ENCODE measurements at regions not wholly inside any gene's neighbourhood (a gene's known extent, or its start where the extent isn't known, plus 50 kb on each side); places are given as distances from the start of the nearest gene placed in this dataset.

GRCh38 chr4:54945838-54946237 lies 179.6 kb downstream of the KDR start:
- H4K20me1 ChIP-seq (ENCODE audit: insufficient read depth): no peaks in the 10 kb centered on the region
- ChIA-PET RAD21 (ENCODE audit: low non-redundant PET in 1 of 2, low total read pairs in 2 of 2, uncharacterized antibody in 2 of 2, unreplicated experiment in 2 of 2) (interaction anchor here in 1 of 2 experiments (0.5 kb wide), 1 partner anchor 270 kb away, joined by 3 read pairs; no protein-coding TSS in a partner anchor), CTCF (no interaction called here), POLR2A (no interaction called here)
- H2AFZ ChIP-seq (ENCODE audit: low read depth, low read length, poor library complexity, severe bottlenecking): no peak overlapping the region
- ATAC-seq: peak; percentile 42; the same call in 1 of the 2 replicates
- H3K27ac ChIP-seq (ENCODE audit: low read depth, low read length): no peak overlapping the region
- H3K4me3 ChIP-seq (replicated peaks in 1 of 2; ENCODE audit: low read depth in 1 of 2, low read length in 2 of 2): no peak overlapping the region
- no peaks in the 10 kb centered on the region for H3K4me1 ChIP-seq (ENCODE audit: control insufficient read depth in 1 of 2, insufficient read depth in 2 of 2, low read length in 2 of 2)
- no peaks in the 10 kb centered on the region for H3K36me3 ChIP-seq (ENCODE audit: control insufficient read depth in 1 of 2, insufficient read depth in 2 of 2, low read length in 2 of 2)
- H3K9me3 ChIP-seq (ENCODE audit: control insufficient read depth in 1 of 2, insufficient read depth in 1 of 2, low read depth in 1 of 2, low read length in 2 of 2): no peaks in the 10 kb centered on the region
- BruUV-seq (replicated peaks): no TSS peak
- no peaks in the 10 kb centered on the region for H3K9me2 ChIP-seq (ENCODE audit: insufficient read depth)
- no peaks in the 10 kb centered on the region for H3K79me2 ChIP-seq (ENCODE audit: insufficient read depth, low read length)
- intact Hi-C loops (cut with micrococcal nuclease): no loop called here
- DNase-seq (ENCODE audit: low read depth, low spot score): no peak
- 0 out of 2 replicates have a peak, but pooled peaks cover 7% of the 10 kb centered on the region for H3K27me3 ChIP-seq (ENCODE audit: insufficient read depth, low read length)
- H3K4me2 ChIP-seq (ENCODE audit: low read length): no peak overlapping the region
- TF ChIP-seq JUND (IDR thresholded peaks at IDR 0.05) (no peak), ZFX (IDR thresholded peaks at IDR 0.05) (no peak), CEBPB (IDR thresholded peaks at IDR 0.05; ENCODE audit: low read depth) (no peak), CTCF (IDR thresholded peaks at IDR 0.05 in 2 of 3, conservative IDR thresholded peaks at IDR 0.05 in 1 of 3; ENCODE audit: borderline replicate concordance in 1 of 3, insufficient read depth in 1 of 3, low read depth in 2 of 3, low read length in 2 of 3) (no peak), REST (IDR thresholded peaks at IDR 0.05; ENCODE audit: low read depth) (no peak), EZH2 (IDR thresholded peaks at IDR 0.05) (no peak), ELF1 (IDR thresholded peaks at IDR 0.05; ENCODE audit: borderline replicate concordance, low read depth) (no peak), POLR2A (IDR thresholded peaks at IDR 0.05; ENCODE audit: borderline replicate concordance, extremely low read depth, insufficient read depth, insufficient read length) (no peak), ZBTB33 (IDR thresholded peaks at IDR 0.05; ENCODE audit: extremely low read depth, insufficient replicate concordance, low read length) (no peak), YY1 (IDR thresholded peaks at IDR 0.05; ENCODE audit: extremely low read depth, insufficient replicate concordance, low read depth, low read length) (no peak), SRF (IDR thresholded peaks at IDR 0.05; ENCODE audit: low read depth) (no peak), ATF3 (IDR thresholded peaks at IDR 0.05) (no peak), SIN3A (IDR thresholded peaks at IDR 0.05; ENCODE audit: low read depth) (no peak), TCF7L2 (IDR thresholded peaks at IDR 0.05; ENCODE audit: borderline replicate concordance, extremely low read depth, insufficient read depth, insufficient read length) (no peak), CBX3 (IDR thresholded peaks at IDR 0.05; ENCODE audit: low read depth) (no peak)
- no peak overlapping the region for H3K9ac ChIP-seq (ENCODE audit: low read length)
